ENCODE measurements at regions not wholly inside any gene's neighbourhood (a gene's known extent, or its start where the extent isn't known, plus 50 kb on each side); places are given as distances from the start of the nearest gene placed in this dataset.

DNA sequence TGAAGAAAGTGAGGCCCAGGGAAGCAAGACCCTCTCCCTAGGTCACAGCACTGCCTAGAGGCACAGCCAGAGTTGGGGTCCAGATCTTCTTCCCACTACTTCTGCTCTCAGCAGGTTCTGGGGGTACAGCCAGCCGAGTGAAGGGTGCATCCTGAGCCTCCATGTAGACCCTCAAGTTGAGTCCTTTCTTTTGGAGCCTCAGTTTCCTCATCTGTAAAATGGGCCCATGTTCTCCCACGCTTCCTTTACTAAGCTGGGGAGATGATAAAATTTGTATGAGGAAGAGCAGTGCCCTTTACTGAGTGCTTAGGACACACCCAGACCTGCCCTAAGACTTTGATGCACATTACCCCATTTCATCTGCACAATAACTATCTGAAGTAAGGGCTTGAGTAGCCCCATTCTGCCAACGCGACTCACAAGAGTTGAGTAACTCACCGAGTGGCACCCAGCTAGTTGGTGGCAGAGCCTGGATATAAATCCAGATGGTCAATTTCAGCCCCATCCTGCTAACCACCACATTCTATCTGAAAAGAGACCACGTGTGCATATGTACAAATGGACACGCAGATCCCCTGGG, 64.3 kb upstream of the GGTA1 start:
- DNase-seq (ENCODE audit: low spot score) = no peak
- TF ChIP-seq, protein P1, sequence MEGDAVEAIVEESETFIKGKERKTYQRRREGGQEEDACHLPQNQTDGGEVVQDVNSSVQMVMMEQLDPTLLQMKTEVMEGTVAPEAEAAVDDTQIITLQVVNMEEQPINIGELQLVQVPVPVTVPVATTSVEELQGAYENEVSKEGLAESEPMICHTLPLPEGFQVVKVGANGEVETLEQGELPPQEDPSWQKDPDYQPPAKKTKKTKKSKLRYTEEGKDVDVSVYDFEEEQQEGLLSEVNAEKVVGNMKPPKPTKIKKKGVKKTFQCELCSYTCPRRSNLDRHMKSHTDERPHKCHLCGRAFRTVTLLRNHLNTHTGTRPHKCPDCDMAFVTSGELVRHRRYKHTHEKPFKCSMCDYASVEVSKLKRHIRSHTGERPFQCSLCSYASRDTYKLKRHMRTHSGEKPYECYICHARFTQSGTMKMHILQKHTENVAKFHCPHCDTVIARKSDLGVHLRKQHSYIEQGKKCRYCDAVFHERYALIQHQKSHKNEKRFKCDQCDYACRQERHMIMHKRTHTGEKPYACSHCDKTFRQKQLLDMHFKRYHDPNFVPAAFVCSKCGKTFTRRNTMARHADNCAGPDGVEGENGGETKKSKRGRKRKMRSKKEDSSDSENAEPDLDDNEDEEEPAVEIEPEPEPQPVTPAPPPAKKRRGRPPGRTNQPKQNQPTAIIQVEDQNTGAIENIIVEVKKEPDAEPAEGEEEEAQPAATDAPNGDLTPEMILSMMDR (IDR thresholded peaks at IDR 0.05; ENCODE audit: borderline replicate concordance, control extremely low read depth, extremely low read depth, insufficient read depth, missing control alignments) = no peak
- in situ Hi-C loops (cut with MboI; ENCODE audit: low sequenced_read_pairs, unreplicated experiment) = loop anchor here (10.0 kb wide), 1 partner anchor 421 kb away; no protein-coding TSS in a partner anchor

DNA sequence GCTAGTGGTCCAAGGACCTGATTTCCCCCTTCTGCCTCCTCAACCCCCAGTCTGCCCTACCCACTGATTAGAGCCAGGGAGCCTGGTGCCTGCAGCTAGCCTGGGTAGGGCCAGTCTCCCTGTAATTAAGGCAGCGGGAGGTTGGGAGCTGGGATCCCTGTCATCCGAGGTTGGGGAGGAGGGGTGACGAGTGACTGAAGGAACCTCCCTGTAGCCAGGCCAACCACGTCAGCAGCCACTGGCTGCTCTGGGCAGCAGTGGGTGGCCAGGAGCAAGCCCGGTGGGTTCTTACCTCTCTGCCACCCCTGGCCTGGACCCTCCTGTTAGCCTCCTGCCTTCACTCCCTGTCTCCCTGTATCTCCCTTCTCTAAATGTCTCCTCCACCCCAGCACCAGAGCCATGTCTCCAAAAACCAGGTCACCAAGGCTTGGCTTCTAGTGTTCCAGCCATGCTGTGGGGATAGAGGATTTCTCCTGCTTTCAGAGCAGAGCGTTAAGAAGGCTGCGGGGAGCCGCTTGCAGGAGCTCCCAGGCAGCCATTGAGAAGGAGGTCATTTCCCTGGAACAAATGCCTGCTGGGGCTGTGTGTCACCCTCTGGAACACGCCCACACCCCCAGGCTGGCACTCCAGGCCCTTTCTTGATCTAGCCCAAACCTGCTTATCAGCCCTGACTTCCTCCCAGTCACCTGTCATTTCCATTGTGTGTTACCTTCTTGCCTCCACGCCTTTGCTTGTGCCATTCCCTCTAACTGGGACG, 65.0 kb upstream of the GGTA1 start:
- in situ Hi-C loops (cut with MboI; ENCODE audit: low sequenced_read_pairs, unreplicated experiment) = loop anchor here (10.0 kb wide), 1 partner anchor 420 kb away; no protein-coding TSS in a partner anchor
- TF ChIP-seq, protein P1 (IDR thresholded peaks at IDR 0.05; ENCODE audit: borderline replicate concordance, control extremely low read depth, extremely low read depth, insufficient read depth, missing control alignments) = no peak

DNA sequence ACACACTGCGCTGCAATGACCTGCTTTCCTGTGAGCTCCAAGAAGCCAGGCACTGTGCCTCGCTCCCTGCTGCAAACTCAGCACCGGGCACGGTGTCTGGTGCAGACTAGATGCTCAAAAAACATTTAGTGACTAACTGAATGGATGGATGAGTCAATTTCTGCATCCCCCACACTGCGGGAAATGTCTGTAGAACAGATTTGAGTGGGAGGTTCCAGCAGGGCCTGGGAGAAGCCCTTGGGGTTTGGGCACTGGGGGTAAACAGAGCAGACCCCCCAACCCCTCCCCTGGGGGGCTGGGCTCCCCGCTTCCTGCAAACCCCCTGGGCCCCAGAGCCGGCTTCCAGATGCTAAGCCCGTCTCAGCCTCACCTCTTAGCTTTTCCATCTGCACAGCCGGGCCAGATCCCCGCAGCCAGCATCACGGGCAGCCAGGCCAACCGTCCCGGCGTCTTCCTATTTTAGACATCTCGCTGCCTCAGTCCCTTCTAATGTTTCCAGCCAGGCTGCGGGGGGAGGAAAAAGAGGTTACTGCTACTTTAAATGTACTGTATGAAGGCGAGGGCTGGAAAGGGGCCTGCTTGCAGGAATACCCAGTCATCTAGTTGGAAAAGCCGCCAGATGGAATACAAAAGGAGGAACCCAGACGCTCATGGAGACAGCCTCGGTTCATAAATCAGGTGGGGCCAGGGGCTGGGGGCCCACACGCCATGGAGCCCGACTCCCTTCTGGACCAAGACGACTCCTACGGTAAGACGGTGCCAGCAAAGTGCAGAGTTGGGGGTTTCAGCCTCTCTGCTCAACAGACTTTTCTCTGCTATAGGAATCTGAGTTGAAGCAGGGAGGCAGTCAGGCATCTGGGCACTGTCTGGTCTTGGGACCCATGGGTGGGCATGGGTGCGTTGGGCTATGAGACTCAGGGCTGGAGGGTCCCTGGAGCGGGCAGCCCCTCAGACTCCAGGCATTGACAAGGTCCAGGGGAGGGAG, 67.1 kb upstream of the GGTA1 start:
- TF ChIP-seq, protein P1 (IDR thresholded peaks at IDR 0.05; ENCODE audit: borderline replicate concordance, control extremely low read depth, extremely low read depth, insufficient read depth, missing control alignments) = no peak
- DNase-seq (ENCODE audit: low spot score) = no peak
- in situ Hi-C loops (cut with MboI; ENCODE audit: low sequenced_read_pairs, unreplicated experiment) = loop anchor here (10.0 kb wide), 1 partner anchor 418 kb away; no protein-coding TSS in a partner anchor

More for the DNA sequence above, 65.0 kb upstream of the GGTA1 start:
- DNase-seq (ENCODE audit: low spot score) = no peak

DNA sequence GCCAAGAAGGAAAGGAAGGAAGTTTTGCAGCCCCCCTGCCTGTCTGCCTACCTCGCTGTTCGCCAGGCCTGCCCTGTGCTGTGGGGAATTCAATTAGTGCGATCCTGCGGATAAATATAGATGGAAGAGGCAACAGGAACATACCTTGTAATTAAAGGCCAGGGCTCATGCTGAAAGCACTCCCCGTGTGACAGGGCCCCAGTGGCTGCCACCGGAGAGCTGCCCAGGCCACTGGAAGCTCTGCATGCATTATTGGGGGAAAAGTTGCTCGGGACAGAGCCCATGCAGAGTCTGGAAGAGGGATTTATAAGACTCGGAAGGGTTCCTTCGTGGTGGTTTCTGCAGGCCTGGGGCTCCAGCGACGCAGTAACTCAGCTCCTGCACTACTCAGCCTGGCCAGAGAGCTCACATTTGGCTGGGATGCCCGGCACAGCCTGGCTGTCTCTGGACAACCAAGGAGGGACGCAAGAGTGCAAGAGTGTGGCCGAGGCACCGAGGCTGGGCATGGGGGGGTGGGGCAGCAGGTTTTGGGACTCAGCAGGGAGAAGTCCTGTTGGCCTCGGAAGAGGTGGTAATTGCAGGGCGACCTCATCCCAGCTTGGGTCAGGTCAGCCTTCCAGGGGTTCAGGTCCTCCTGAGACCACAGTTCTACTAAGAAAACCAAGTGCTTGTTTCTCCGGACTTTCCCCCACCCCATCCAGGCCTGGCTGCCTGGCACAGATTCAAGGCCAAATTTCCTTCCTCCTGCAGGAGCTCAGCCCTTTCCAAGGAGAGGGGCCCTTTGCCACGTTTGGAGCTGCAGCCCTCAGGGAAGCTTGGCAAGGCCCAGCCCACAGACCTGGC, 68.1 kb upstream of the GGTA1 start:
- in situ Hi-C loops (cut with MboI; ENCODE audit: low sequenced_read_pairs, unreplicated experiment) = loop anchor here (10.0 kb wide), 1 partner anchor 417 kb away; no protein-coding TSS in a partner anchor
- DNase-seq (ENCODE audit: low spot score) = no peak
- TF ChIP-seq, protein P1 (IDR thresholded peaks at IDR 0.05; ENCODE audit: borderline replicate concordance, control extremely low read depth, extremely low read depth, insufficient read depth, missing control alignments) = no peak

DNA sequence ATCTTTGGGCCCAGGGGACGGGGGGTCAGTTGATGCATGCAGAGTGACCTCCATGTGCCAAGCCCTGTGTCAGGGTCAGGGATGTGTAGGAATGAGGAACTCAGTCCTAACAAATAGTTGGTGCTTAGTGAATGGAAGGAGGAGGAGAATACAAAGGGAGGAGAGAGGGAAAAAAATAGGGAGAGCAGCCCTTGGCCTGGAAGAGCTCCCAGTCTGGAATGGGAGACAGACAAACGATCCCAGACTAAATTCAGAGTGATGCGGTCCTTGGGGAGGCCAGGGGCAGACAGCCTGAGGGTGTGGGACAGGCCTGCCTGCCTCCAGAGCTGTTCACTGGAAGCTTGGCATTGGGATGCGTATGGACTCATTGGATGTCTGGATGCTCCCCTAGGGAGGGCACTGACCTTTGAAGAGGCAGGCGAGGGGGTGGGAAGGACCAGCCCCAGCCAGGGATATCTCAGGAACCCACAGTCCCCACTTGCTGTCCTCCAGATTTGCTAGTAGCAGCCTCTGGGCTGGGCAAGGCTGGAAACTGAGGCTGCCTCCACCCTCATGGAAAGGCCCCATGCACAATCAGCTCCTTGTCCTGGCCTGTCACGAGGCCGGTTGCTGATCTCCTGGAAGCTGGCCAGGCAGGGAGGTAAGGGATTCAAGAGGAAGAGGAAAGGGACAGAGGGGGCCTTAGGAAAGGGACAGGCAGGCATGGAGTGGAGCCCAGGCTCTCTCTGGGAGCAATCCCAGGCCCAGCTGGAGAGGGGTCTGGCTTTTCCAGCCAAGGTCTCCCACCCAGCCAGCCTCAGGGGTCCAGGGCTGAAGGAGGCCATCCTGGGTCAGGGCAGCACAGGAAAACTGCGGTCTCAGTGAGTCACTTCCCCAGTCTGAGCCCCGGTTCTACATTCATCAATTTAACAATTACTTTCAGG, 69.0 kb upstream of the GGTA1 start:
- TF ChIP-seq, protein P1 (IDR thresholded peaks at IDR 0.05; ENCODE audit: borderline replicate concordance, control extremely low read depth, extremely low read depth, insufficient read depth, missing control alignments) = no peak
- in situ Hi-C loops (cut with MboI; ENCODE audit: low sequenced_read_pairs, unreplicated experiment) = loop anchor here (10.0 kb wide), 1 partner anchor 416 kb away; no protein-coding TSS in a partner anchor
- DNase-seq (ENCODE audit: low spot score) = no peak
